Uterus (tissue), 3 donors: ENCODE measurements at regions not wholly inside any gene's neighbourhood (a gene's known extent, or its start where the extent isn't known, plus 50 kb on each side); places are given as distances from the start of the nearest gene placed in this dataset.
A peak's percentile ranks its signal among the peaks of the same experiment; 100 is the strongest.
"Not testable (repeated sequence)": the region's sequence is repeated elsewhere in the genome, so short reads cannot be mapped to it uniquely, and the experiment has no call there.

Experiments used
- DNase-seq, 2 donors: peaks; one replicate each; pipeline ENCODE4 v3.0.0-alpha.2; 2019 to 2020
- H3K27ac ChIP-seq, 2 donors: fragments of 200-600 bp; sonication (generic); 1 replicate in 1 of 2; 2 replicates in 1 of 2; pipeline ENCODE4 v1.5.1; 2016 to 2018
- H3K27me3 ChIP-seq, 2 donors: fragments of 200-600 bp; sonication (generic); one replicate each; pipeline ENCODE4 v1.5.1; 2018 to 2019; ENCODE audit warnings: control low read depth in 1 of 2
- H3K36me3 ChIP-seq, 2 donors: fragments of 200-600 bp; sonication (generic); one replicate each; pipeline ENCODE4 v1.5.1; 2019; ENCODE audit warnings: control low read depth in 1 of 2
- H3K4me1 ChIP-seq, 2 donors: fragments of 200-600 bp; sonication (generic); one replicate each; pipeline ENCODE4 v1.5.1; 2018 to 2019; ENCODE audit warnings: control low read depth in 1 of 2
- H3K4me3 ChIP-seq, 2 donors: fragments of 200-600 bp; sonication (generic); 1 replicate in 1 of 2; 2 replicates in 1 of 2; pipeline ENCODE4 v1.5.1; 2018 to 2019; ENCODE audit warnings: mild to moderate bottlenecking in 1 of 2
- H3K9me3 ChIP-seq, 2 donors: fragments of 200-600 bp; sonication (generic); one replicate each; pipeline ENCODE4 v1.5.1; 2019; ENCODE audit warnings: control low read depth in 1 of 2
- POLR2A ChIP-seq, 2 donors: fragments of 450-650 bp; IDR thresholded peaks; one replicate each; pipeline ENCODE4 v1.6.1; 2016; ENCODE audit warnings: antibody characterized with exemption in 2 of 2, mild to moderate bottlenecking in 1 of 2, moderate library complexity in 1 of 2
- intact Hi-C: fragments of 100-400 bp; cut with DNase I; formaldehyde crosslinking; loops from one replicate; pipeline ENCODE4 v1.15.1; 2023; ENCODE audit warnings: low total_unique reads
- TF ChIP-seq, protein P1 (sequence below), 4 experiments: fragments of 200-600 bp in 2 of 4; fragments of 450-650 bp in 2 of 4; sonication (generic) in 2 of 4; IDR thresholded peaks; one replicate each; pipeline ENCODE4 v1.5.1; 2016 to 2019; ENCODE audit warnings: antibody characterized with exemption in 4 of 4, mild to moderate bottlenecking in 2 of 4, moderate library complexity in 1 of 4
- donor health status: DM: yes; HTN: yes; CAD: no.

DNA sequence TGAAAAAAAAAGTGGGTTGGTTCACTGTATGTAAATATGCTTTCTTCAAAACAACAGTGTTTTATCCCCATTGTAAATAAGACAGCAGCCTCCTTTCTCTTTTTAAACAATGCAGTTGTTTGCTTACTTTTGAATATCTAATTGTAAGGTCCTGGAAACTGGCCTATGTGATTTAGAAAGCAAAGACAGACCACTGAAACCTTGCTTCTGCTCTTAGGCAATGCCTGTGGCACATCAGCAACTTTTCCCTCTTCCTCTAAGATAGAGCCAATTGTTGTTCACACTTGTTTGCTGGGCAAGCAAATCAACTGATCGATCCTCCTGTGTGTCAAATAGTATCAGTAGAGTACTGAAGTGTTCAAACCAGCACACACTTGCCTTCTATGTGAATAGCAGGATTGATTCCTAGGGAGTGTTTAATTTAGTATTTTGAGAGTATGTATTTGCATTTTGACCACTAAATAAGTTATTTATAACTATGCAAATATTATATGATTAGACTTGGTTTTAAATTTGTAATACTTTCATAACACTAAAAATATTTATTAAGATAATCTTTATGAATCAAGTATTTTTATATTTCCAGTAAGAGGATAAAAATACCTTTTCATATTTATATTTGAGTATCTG, 55.4 kb upstream of the GRPR start:
- no peak for DNase-seq
- H3K27ac ChIP-seq, result no peak overlapping the region
- TF ChIP-seq, protein P1, sequence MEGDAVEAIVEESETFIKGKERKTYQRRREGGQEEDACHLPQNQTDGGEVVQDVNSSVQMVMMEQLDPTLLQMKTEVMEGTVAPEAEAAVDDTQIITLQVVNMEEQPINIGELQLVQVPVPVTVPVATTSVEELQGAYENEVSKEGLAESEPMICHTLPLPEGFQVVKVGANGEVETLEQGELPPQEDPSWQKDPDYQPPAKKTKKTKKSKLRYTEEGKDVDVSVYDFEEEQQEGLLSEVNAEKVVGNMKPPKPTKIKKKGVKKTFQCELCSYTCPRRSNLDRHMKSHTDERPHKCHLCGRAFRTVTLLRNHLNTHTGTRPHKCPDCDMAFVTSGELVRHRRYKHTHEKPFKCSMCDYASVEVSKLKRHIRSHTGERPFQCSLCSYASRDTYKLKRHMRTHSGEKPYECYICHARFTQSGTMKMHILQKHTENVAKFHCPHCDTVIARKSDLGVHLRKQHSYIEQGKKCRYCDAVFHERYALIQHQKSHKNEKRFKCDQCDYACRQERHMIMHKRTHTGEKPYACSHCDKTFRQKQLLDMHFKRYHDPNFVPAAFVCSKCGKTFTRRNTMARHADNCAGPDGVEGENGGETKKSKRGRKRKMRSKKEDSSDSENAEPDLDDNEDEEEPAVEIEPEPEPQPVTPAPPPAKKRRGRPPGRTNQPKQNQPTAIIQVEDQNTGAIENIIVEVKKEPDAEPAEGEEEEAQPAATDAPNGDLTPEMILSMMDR (IDR thresholded peaks at IDR 0.05), result no peak
- no peak for TF ChIP-seq POLR2A (IDR thresholded peaks at IDR 0.05)

DNA sequence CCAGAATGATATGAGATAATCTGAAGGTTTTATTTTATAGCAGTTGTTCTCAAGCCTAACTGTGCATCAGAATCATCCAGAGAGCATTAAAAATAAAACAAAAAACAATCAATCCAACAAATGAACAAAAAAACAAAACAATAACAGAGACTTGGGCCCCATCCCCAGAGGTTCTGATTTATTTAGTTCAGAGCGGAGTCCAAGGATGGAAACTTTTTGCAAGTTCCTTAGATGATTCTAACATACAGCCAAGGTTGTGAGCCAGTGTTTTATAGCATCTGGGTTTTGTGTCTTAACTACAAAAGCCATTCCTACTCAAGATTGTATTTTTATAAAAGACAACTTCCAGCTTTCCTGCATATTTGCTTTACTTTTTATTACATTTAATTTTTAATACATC, 59.4 kb upstream of the GRPR start:
- TF ChIP-seq, protein P1 (IDR thresholded peaks at IDR 0.05), result no peak
- no peak for TF ChIP-seq POLR2A (IDR thresholded peaks at IDR 0.05)
- Histone ChIP-seq H3K9me3 (no peaks in the 10 kb centered on the region), H3K27me3 (no peaks in the 10 kb centered on the region), H3K4me1 (no peaks in the 10 kb centered on the region), H3K27ac (no peak overlapping the region), H3K4me3 (no peak overlapping the region), H3K36me3 (no peaks in the 10 kb centered on the region)
- intact Hi-C loops, result no loop called here
- DNase-seq, result no peak

More for the DNA sequence above, 55.4 kb upstream of the GRPR start:
- Histone ChIP-seq H3K9me3 (no peaks in the 10 kb centered on the region), H3K4me3 (no peak overlapping the region), H3K4me1 (no peaks in the 10 kb centered on the region), H3K36me3 (no peaks in the 10 kb centered on the region), H3K27me3 (no peaks in the 10 kb centered on the region)
- intact Hi-C loops, result no loop called here

DNA sequence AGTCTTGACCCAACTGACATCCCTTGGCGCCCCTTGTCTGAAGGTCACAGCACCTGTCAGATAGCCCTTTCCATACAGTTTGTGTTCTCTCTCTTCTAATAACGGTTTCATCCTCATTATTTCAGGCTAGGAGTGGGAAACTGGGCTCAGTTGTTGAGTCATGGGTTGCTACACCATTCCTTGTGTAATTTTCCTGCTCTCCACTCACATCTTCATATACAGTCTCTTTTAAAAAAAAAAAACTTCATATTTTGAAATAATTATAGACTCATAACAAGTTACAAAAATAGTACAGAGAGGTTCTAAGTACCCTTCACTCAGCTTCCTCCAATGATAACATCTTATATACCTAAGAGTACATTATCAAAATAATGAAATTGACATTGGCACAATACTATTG, 60.2 kb upstream of the GRPR start:
- TF ChIP-seq, protein P1 (IDR thresholded peaks at IDR 0.05), result no peak
- TF ChIP-seq POLR2A (IDR thresholded peaks at IDR 0.05), result no peak
- intact Hi-C loops, result no loop called here
- no peak for DNase-seq
- H3K4me3 ChIP-seq, result no peak overlapping the region
- no peaks in the 10 kb centered on the region for H3K27me3 ChIP-seq
- no peaks in the 10 kb centered on the region for H3K36me3 ChIP-seq
- H3K4me1 ChIP-seq, result no peaks in the 10 kb centered on the region
- no peaks in the 10 kb centered on the region for H3K9me3 ChIP-seq
- no peak overlapping the region for H3K27ac ChIP-seq

DNA sequence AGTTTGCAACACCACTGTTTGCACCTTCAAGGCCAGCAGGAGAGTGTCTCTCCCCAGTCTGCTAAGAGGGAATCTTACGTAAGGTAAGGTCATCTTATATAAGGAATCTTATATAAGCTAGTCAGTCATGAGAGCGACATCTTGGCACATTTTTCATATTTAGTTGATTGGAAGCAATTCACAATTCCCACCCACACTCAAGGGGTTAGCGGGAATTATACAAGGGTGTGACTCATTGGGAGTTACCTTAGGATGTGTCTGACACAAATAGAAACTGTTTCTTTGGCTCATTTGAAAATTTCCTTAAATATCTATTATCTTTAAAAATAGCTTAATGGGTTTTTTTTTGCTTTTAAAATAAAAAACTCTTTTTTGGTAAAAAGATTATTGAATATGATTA, 62.1 kb upstream of the GRPR start:
- Histone ChIP-seq H3K4me1 (no peaks in the 10 kb centered on the region), H3K9me3 (no peaks in the 10 kb centered on the region), H3K27me3 (no peaks in the 10 kb centered on the region), H3K36me3 (no peaks in the 10 kb centered on the region), H3K4me3 (no peak overlapping the region), H3K27ac (peak overlapping the region; percentile 15 to 43)
- no peak for DNase-seq
- intact Hi-C loops, result no loop called here
- TF ChIP-seq, protein P1 (IDR thresholded peaks at IDR 0.05), result no peak
- no peak for TF ChIP-seq POLR2A (IDR thresholded peaks at IDR 0.05)

DNA sequence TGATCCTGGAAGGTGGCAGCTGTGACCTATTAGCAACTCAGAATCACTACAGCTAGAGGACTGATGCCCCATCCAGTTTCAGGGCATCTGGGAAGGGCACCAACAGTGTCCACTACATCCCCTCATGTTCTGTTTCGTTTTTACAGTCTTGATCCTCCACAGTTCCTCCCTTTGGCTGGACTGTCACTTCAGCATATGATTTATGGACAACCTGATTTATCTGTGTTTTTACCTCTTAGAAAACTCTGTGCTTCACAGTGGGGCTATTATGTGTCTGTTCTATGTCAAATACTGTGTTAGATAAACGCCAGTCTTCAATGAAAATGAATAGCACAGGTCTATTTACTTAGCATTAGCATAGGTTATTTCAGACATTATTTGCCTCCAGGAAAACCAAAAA, 63.1 kb upstream of the GRPR start:
- no peak for DNase-seq
- intact Hi-C loops, result no loop called here
- no peak overlapping the region for H3K4me3 ChIP-seq
- no peaks in the 10 kb centered on the region for H3K36me3 ChIP-seq
- no peak overlapping the region for H3K27ac ChIP-seq
- no peak for TF ChIP-seq POLR2A (IDR thresholded peaks at IDR 0.05)
- TF ChIP-seq, protein P1 (IDR thresholded peaks at IDR 0.05), result no peak
- H3K9me3 ChIP-seq, result no peaks in the 10 kb centered on the region
- H3K4me1 ChIP-seq, result no peaks in the 10 kb centered on the region
- H3K27me3 ChIP-seq, result no peaks in the 10 kb centered on the region

DNA sequence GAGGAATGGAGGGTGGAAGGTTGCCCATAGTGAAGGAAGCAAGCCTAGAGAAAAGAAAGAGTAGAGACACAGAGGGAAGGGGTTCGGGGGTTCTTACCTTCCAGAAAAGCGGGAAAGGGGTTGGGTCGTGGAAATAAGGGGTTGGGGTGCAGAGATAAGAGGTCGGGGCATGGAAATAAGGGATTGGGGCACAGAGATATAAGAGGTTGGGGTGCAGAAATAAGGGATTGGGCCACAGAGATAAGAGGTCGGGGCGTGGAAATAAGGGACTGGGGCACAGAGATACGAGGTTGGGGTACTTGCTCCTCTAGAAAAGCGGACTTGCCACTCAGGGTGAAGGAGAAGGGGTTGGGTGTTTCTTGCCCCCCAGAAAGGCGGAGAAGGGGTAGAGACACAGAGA, 74.2 kb upstream of the GRPR start:
- H3K27me3 ChIP-seq, intact Hi-C loops, DNase-seq: not testable (repeated sequence)

More for the DNA sequence above, 74.2 kb upstream of the GRPR start:
- not testable (repeated sequence) for H3K4me3 ChIP-seq, H3K4me1 ChIP-seq, H3K27ac ChIP-seq, H3K9me3 ChIP-seq, H3K36me3 ChIP-seq
